ENCODE measurements at regions not wholly inside any gene's neighbourhood (a gene's known extent, or its start where the extent isn't known, plus 50 kb on each side); places are given as distances from the start of the nearest gene placed in this dataset.

DNA sequence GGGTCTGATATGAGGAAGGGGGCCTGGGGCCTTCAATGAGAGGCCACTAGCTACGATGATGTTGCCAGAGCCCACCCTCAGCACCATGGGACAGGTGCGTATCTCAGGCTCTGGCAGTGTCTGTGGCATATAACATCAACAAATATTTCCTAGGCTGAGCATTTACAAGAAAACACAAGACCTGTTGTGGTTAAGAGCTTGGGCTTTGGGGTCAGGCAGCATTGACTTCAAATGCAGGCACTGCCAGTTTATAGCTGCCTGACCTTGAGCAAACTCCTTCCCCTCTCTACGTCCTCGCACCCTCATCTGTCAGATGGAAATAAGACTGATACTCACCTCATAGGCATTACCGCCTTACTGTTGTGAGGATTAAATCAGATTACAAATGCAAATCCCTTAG, 156.0 kb downstream of the KATNAL1 start:
- no peak for DNase-seq (ENCODE audit: low spot score)
- Histone ChIP-seq H3K79me2 (ENCODE audit: insufficient read depth, low read depth, low read length) (no peaks in the 10 kb centered on the region), H3K4me2 (ENCODE audit: low read length) (no peak overlapping the region), H3K9me2 (ENCODE audit: insufficient read depth, low read length) (no peaks in the 10 kb centered on the region), H3K36me3 (ENCODE audit: insufficient read depth, low read length) (no peaks in the 10 kb centered on the region), H3K4me1 (ENCODE audit: insufficient read depth, low read length, poor library complexity, severe bottlenecking) (peaks cover 13% of the 10 kb centered on the region), H3K4me3 (ENCODE audit: low read depth, low read length, poor library complexity, severe bottlenecking) (no peak overlapping the region), H3K9me3 (ENCODE audit: low read length) (no peaks in the 10 kb centered on the region), H4K20me1 (ENCODE audit: insufficient read depth, low read length) (no peaks in the 10 kb centered on the region), H3K27ac (ENCODE audit: low read depth, low read length, poor library complexity, severe bottlenecking) (no peak overlapping the region), H2AFZ (ENCODE audit: low read length) (no peak overlapping the region)
- intact Hi-C loops (cut with micrococcal nuclease; ENCODE audit: unreplicated experiment) = no loop called here
- POLR2A ChIA-PET = interaction anchor here (0.6 kb wide), 1 partner anchor 9 kb away, joined by 3 read pairs; no protein-coding TSS in a partner anchor
- CTCF ChIA-PET (ENCODE audit: unreplicated experiment) = no interaction called here
- BruUV-seq (replicated peaks) = no TSS peak
- TF ChIP-seq EZH2phosphoT487 (IDR thresholded peaks at IDR 0.05; ENCODE audit: borderline replicate concordance, low read depth, low read length) = no peak
- TF ChIP-seq, protein P1, sequence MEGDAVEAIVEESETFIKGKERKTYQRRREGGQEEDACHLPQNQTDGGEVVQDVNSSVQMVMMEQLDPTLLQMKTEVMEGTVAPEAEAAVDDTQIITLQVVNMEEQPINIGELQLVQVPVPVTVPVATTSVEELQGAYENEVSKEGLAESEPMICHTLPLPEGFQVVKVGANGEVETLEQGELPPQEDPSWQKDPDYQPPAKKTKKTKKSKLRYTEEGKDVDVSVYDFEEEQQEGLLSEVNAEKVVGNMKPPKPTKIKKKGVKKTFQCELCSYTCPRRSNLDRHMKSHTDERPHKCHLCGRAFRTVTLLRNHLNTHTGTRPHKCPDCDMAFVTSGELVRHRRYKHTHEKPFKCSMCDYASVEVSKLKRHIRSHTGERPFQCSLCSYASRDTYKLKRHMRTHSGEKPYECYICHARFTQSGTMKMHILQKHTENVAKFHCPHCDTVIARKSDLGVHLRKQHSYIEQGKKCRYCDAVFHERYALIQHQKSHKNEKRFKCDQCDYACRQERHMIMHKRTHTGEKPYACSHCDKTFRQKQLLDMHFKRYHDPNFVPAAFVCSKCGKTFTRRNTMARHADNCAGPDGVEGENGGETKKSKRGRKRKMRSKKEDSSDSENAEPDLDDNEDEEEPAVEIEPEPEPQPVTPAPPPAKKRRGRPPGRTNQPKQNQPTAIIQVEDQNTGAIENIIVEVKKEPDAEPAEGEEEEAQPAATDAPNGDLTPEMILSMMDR (conservative IDR thresholded peaks at IDR 0.05; ENCODE audit: low read length) = no peak

DNA sequence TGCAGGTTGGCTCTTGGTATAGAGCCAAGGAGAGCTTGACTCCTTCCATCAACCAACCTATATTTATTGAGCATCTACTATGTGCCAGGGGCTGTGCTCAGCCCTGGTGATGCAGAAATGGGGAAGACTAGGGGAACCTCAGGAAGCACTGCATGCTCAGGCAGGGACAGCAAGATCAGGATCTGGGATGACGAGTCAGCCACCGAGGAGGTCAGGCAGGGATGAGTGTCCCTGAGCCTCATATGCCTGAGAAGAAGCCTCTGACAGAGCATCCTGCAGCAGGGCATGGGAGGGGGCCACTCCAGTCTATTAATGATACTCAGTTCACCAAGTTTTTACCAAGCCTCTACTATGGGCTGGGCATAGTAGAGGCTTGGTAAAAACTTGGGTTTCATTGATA, 158.1 kb downstream of the KATNAL1 start:
- peaks cover 13% of the 10 kb centered on the region for H3K4me1 ChIP-seq (ENCODE audit: insufficient read depth, low read length, poor library complexity, severe bottlenecking)
- no peak overlapping the region for H3K27ac ChIP-seq (ENCODE audit: low read depth, low read length, poor library complexity, severe bottlenecking)
- TF ChIP-seq, protein P1 (conservative IDR thresholded peaks at IDR 0.05; ENCODE audit: low read length) = no peak
- no peak for TF ChIP-seq EZH2phosphoT487 (IDR thresholded peaks at IDR 0.05; ENCODE audit: borderline replicate concordance, low read depth, low read length)
- intact Hi-C loops (cut with micrococcal nuclease; ENCODE audit: unreplicated experiment) = no loop called here
- BruUV-seq (replicated peaks) = no TSS peak
- no peak for DNase-seq (ENCODE audit: low spot score)
- CTCF ChIA-PET (ENCODE audit: unreplicated experiment) = no interaction called here
- POLR2A ChIA-PET = interaction anchor here (0.5 kb wide), 1 partner anchor 36 kb away, joined by 6 read pairs; no protein-coding TSS in a partner anchor
- H3K79me2 ChIP-seq (ENCODE audit: insufficient read depth, low read depth, low read length) = no peaks in the 10 kb centered on the region
- peaks cover 5% of the 10 kb centered on the region; the same call in 1 of the 2 replicates for H3K9me3 ChIP-seq (ENCODE audit: low read length)
- no peak overlapping the region for H3K4me3 ChIP-seq (ENCODE audit: low read depth, low read length, poor library complexity, severe bottlenecking)
- H2AFZ ChIP-seq (ENCODE audit: low read length) = no peak overlapping the region
- H3K36me3 ChIP-seq (ENCODE audit: insufficient read depth, low read length) = no peaks in the 10 kb centered on the region
- no peaks in the 10 kb centered on the region for H4K20me1 ChIP-seq (ENCODE audit: insufficient read depth, low read length)
- H3K4me2 ChIP-seq (ENCODE audit: low read length) = no peak overlapping the region
- H3K9me2 ChIP-seq (ENCODE audit: insufficient read depth, low read length) = no peaks in the 10 kb centered on the region

DNA sequence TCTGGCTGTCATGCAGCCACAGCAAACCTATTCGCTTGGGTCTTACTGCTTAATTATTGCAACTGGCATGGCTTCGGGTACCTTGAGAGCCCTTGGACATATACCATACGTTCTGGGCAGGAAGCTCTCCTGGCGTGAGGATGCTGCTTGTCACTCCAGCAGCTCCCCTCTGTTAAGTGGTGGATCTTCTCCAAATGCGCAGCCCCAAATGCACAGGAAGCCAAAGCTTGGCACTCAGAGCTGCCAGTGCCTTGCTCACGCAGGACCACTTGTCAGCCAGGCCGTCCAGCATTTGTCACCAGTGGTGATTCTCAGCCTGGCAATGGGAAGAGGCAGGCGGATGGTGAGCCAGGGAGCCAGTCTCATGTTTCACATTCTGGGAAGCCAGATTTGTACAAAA, 158.6 kb downstream of the KATNAL1 start:
- no peak overlapping the region for H3K4me2 ChIP-seq (ENCODE audit: low read length)
- BruUV-seq (replicated peaks) = no TSS peak
- no peak overlapping the region for H2AFZ ChIP-seq (ENCODE audit: low read length)
- no peaks in the 10 kb centered on the region for H4K20me1 ChIP-seq (ENCODE audit: insufficient read depth, low read length)
- H3K9me2 ChIP-seq (ENCODE audit: insufficient read depth, low read length) = no peaks in the 10 kb centered on the region
- TF ChIP-seq, protein P1 (conservative IDR thresholded peaks at IDR 0.05; ENCODE audit: low read length) = no peak
- TF ChIP-seq EZH2phosphoT487 (IDR thresholded peaks at IDR 0.05; ENCODE audit: borderline replicate concordance, low read depth, low read length) = no peak
- no peak overlapping the region for H3K27ac ChIP-seq (ENCODE audit: low read depth, low read length, poor library complexity, severe bottlenecking)
- no peaks in the 10 kb centered on the region for H3K36me3 ChIP-seq (ENCODE audit: insufficient read depth, low read length)
- no peak overlapping the region for H3K4me3 ChIP-seq (ENCODE audit: low read depth, low read length, poor library complexity, severe bottlenecking)
- ChIA-PET POLR2A (no interaction called here), CTCF (ENCODE audit: unreplicated experiment) (no interaction called here)
- intact Hi-C loops (cut with micrococcal nuclease; ENCODE audit: unreplicated experiment) = no loop called here
- H3K79me2 ChIP-seq (ENCODE audit: insufficient read depth, low read depth, low read length) = no peaks in the 10 kb centered on the region
- no peak for DNase-seq (ENCODE audit: low spot score)
- H3K4me1 ChIP-seq (ENCODE audit: insufficient read depth, low read length, poor library complexity, severe bottlenecking) = peaks cover 13% of the 10 kb centered on the region
- peaks cover 7% of the 10 kb centered on the region; the same call in 1 of the 2 replicates for H3K9me3 ChIP-seq (ENCODE audit: low read length)

Data from OCI-LY7 (cell line).